HEK293 (cell line): ENCODE measurements at regions not wholly inside any gene's neighbourhood (a gene's known extent, or its start where the extent isn't known, plus 50 kb on each side); places are given as distances from the start of the nearest gene placed in this dataset.

Experiments
- CTCF ChIP-seq: fragments of 450-650 bp; formaldehyde crosslinking; IDR thresholded peaks from 2 replicates; pipeline ENCODE4 v1.5.1; 2016; ENCODE audit warnings: missing biosample characterization, missing genetic modification characterization
- PRDM1 ChIP-seq: fragments of 450-650 bp; formaldehyde crosslinking; IDR thresholded peaks from 2 replicates; pipeline ENCODE4; 2016; ENCODE audit warnings: missing biosample characterization, missing genetic modification characterization
- PRDM10 ChIP-seq: fragments of 450-650 bp; formaldehyde crosslinking; IDR thresholded peaks from 2 replicates; pipeline ENCODE4 v1.5.1; 2016; ENCODE audit warnings: missing biosample characterization, missing genetic modification characterization
- SP2 ChIP-seq: fragments of 450-650 bp; formaldehyde crosslinking; IDR thresholded peaks from 2 replicates; pipeline ENCODE4 v1.5.1; 2016; ENCODE audit warnings: missing biosample characterization, missing genetic modification characterization
- ZBTB8A ChIP-seq: fragments of 450-650 bp; formaldehyde crosslinking; IDR thresholded peaks from 2 replicates; pipeline ENCODE4 v1.5.1; 2016; ENCODE audit warnings: missing biosample characterization, missing genetic modification characterization

- TF ChIP-seq ZBTB8A (tag by site-specific recombination) = no peak
- TF ChIP-seq CTCF (tag by site-specific recombination) = no peak
- no peak for TF ChIP-seq PRDM10 (tag by site-specific recombination)
- no peak for TF ChIP-seq SP2 (tag by site-specific recombination)
- TF ChIP-seq PRDM1 (tag by site-specific recombination) = no peak
Observed at GRCh38 chr11:23284631-23285030, 424.4 kb upstream of the CCDC179 start.
